HG02678 (cell line): ENCODE measurements at regions not wholly inside any gene's neighbourhood (a gene's known extent, or its start where the extent isn't known, plus 50 kb on each side); places are given as distances from the start of the nearest gene placed in this dataset.
"Not testable (repeated sequence)": the region's sequence is repeated elsewhere in the genome, so short reads cannot be mapped to it uniquely, and the experiment has no call there.

Experiments used
- ATAC-seq: cut with Tn5 transposase; IDR thresholded peaks from one replicate; pipeline ENCODE4 v1.9.1; 2021; ENCODE audit warnings: mild to moderate bottlenecking, moderate library complexity; ENCODE audit not compliant: unreplicated experiment

DNA sequence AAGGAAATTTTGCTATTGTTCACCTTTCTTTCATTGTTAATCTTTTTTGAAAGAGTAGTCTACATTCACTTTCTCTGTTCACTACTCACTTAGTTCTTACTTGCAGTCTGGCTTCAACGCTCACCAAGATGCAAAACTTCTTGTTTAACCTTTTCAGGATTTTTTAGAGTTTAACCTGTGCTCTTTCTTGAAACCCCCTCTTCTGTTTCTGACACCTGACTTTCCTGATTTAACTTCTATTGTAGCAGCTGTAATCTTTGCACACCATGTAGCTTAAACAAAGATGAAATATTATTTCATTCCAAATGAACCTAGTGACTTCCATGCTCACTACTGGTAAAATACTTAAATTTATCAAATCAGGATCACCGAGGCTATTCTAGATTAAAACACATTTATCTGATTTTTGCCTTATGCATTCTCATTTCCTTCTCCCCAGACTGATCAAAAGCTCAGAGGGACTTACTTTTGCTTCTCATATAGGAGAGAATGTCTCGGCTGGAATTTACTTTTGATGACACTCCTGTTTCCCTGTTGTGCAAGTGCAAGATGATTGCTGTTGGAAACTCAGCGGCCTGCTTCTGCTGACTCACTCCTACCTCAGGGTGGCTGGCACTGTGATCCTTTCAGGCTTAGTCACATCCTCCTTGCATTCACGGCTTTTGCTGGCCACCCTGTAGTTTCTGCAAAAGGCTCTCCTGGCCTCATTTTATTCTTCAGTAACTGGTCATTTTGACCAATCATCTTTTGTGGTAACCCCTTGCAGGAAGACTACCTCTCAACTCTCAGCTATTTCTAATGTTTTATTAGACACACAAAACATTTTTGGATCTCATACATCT, 109.3 kb upstream of the IFNE start:
- no peak for ATAC-seq

DNA sequence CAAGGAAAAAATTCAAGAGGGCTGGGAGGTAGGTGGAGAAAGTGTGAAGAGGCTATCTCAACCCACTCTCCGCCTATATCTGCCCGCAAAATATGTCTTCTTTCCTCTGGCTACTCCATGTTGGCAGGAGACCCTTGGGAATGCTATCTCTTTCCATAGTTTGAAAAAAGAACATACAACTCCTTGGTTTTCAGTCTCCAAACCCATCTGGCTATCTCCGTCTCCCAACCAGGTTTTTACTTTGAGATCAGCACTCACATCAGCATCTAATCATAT, 109.9 kb upstream of the IFNE start:
- no peak for ATAC-seq

DNA sequence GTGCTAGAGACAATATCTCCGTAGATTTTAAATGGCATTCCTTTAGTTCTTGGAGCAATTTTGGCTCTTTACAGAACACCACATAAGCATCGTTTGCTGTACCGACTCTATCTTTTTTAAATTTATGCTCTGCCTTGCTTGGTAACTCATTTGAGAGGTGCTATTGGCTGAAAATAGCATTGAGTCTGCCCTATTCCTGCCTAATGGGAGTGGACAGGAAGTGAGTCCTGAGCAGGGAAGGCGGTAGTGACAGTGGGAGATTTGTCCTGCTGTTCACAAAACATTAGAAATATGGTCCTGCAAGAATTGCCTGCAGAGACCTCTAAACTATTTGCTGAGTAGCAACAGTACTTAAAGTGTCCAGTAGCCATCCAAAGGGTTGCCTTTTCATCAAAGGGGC, 115.2 kb upstream of the IFNE start:
- no peak for ATAC-seq

DNA sequence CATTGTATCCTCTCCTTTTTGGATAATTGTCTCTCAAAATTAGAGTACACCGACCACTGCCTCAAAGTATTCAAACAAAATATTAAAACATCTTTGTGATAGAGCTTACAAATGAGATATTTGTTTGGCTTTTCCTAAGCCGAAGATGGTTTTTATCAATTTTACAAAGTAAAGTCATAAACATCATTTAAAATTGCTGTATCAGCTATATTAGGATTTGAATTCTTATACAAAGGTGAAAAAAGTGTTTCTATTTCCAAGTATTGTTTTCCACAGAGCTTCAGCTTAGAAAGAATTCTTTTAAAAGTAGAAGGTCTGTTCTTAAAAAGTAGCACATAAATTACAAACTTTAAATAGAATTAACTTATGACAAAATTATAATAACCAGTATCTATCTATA, 116.6 kb upstream of the IFNE start:
- no peak for ATAC-seq

DNA sequence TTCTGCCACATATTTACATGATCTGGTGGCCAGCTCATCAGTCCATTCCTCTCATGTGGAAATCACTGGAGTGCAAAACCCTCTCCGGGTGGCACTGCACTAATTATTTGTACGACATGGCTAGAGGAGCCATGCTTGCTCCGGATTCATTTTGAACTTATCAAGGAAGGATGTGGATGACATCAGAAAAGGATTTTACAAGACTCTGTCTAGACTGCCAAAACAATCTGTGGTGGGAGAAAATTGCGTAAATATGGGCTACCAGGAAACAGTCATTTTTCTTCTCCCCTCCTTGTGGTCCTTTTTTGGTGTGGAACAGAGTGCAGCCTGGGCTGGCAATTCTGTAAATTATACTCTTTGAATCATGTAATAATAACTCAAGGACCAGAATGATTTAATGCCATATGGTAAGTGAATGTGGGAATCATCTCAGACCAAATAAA, 123.4 kb upstream of the IFNE start:
- no peak for ATAC-seq

DNA sequence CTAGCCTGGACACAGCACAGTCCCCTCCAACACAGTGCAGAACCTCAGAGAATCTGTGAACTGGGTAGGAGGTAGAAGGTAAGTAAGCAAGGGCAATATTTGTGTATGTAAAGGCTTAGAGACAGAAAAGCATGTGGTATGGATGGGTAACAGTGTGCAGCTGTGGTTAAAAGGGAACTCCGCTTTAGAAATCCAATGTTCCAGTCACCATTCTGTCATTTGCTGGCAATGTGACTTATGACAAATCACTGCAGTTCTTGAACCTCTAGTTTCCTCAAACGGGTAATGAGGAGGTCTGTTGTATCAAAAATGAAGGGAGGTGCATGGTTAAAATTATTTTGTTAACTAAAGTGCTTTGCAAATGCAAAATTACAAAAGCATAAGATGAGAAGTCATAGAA, 125.5 kb upstream of the IFNE start:
- no peak for ATAC-seq

DNA sequence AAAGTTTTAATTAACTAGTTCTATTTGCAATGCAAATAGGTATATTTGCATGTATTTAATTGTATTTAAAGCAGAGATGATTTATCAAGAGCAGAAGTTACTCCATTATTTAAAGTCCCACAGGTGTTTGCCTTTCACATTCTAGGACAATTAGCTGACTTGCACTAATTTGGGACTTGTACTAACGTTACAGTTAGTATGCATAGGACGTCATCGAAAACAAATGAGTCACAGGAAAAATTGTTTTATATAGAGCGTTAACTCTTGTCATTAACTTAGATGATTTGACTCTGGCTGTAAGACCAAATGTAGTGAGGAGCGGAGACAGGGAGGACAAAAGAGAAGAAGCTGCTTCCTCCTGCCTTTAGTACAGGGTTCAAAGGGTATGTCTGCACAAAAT, 126.1 kb upstream of the IFNE start:
- no peak for ATAC-seq

DNA sequence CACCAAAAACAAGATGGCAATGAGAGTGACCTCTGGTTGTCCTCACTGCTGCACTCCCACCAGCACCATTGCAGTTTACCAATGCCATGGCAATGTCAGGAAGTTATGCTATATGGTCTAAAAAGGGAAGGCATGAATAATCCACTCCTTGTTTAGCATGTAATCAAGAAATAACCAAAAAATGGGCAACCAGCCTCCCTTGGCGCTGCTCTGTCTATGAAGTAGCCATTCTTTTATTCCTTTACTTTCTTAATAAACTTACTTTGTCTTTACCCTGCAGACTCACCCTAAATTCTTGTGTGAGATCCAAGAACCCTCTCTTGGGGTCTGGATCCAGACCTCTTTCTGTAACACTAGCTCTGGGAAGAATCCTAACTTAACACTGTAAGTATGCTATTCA, 127.4 kb upstream of the IFNE start:
- no peak for ATAC-seq

DNA sequence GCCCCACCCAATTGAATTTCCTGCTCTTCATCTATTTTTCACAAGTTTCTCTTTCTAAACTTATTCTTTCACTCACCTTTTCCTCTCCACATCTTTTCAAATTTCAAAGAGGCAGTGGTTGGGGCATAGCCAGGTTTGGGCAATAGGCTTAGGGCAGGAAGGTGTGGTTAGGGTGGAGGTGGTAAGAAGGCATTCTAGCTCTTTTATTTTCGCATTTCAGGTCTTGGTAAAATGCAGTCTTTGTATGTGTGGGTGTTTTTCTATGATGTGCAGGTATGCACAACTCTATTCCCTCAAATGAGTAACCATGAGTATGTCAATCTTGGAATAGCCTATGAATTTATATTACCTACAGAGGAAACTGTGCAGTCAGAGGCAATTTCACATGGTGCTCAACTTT, 129.8 kb upstream of the IFNE start:
- ATAC-seq = no peak

DNA sequence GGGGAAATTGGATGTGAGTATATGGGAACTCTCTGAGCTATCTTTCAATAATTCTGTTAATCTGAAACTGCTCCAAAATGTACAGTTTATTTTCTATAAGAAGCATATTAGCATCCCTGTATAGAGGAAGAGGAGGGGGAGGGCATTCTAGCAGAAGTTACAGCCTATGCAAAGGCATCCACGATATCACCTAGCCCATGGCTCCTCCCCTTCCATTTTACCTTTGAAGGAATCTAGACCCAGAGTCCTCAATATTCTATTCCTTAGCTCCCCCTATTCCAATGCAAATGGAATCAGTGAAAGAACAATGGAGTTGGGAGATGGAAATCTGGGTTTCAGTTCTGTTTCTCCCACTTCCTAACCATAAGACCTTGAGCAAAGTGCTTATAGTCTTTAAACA, 132.9 kb upstream of the IFNE start:
- no peak for ATAC-seq

DNA sequence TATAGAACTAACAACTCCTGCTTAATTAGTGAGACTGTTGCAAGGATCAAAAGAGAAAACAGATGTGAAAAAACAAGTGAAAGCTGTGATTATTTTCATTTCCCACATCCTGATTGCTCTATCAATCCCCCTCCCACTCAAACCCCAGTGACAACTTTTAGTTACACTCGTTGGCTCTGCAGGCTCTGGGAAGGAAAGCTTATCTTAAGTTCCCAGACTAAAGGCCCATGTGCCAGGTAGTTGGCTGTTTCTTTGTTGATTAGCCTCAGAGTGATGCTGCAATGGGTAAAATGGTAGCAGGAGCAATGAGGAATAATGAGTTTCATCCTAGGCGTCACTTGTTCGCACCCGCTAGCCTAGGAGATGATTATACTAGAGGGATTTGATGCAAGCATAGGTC, 133.3 kb upstream of the IFNE start:
- ATAC-seq = no peak

DNA sequence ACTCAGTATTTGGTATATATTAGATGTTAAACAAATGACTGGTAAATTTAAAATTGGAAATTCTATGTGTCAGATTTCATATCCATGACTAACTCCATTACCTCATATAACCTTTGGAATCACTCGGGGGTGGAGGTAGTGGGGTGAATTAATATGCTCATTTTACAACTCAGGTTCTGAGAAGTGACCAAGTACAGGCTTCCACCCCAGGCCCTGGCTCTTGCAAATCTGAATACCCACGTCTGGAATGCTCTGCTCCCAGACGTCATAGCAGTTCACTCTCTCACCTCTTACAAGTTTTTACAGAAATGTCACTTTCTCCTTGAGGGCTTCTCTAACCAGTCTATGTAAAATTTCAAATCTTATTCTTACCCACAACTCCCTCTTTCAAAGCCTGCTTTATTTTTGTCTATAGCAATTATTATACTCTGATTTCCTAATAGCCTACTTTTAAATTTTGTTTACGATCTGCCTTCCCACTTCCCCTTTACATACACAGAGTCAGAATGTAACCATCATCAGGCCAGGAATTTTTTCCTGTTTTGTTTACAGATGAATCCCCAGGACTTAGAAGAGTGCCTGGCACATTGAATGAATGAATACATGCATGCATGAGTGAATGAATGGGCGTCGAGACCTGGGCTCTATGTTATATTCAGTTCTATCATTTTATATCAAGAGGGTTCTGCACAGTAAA, 134.1 kb upstream of the IFNE start:
- ATAC-seq = no peak

DNA sequence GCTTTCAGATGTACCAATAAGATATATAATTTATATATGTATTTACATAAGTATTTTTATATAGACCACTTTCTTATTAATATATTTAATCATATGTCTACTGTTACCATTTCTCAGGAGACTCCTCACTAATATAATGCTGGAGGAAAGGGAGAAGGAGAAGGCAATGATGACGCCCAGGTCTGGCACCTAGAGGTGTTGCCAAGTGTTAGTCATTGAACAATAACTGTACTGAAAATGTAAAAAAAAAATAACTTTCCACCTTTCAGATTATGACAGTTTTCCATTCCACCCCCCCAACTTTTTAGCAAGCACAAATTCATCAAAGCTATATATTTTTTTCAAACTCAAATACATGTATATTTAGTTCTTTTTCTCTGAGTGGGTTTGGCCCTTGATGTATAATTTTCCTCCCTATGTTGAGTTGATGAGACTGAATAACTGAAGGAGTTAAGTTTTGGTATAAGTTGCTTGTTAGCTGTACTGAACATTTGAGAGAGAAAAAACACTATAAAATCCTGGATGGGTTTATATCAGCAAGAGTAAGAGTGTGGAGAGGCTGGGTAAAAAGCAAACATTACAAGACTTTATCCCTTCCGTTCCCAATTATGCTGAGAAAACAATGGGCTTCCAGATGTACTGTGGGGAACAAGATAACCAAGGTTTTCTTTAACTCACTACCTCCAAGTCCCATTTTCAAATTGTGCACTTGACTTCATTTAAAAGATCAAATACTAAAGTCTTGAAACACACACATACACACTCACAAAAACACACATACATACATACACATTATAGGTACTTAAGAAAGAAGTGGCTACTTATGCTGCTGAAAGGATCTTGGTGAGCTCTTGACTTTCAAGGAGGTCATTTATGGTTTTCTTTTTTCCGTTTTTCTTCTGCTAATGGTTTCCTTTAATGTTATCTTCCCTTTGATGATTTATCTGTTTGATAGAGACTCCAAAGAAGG, 142.8 kb upstream of the IFNE start:
- no peak for ATAC-seq

DNA sequence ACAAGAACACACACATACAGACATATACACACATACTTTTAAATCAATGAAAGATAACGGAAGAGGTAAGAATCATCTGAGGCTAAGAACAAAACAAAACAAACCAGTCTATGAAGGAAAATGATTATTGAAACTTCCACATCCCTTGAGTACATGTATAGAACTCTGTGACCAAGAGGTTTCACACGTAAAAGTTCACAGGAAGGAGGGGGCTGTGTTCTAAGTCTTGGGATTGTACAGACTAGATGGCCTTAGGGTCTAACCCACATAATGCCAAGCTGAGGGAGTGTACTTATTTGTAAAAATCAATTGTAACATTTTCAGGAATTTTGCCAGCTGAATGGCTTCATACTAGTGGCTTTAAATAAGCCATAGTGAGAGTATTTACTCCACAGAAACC, 144.4 kb upstream of the IFNE start:
- no peak for ATAC-seq

DNA sequence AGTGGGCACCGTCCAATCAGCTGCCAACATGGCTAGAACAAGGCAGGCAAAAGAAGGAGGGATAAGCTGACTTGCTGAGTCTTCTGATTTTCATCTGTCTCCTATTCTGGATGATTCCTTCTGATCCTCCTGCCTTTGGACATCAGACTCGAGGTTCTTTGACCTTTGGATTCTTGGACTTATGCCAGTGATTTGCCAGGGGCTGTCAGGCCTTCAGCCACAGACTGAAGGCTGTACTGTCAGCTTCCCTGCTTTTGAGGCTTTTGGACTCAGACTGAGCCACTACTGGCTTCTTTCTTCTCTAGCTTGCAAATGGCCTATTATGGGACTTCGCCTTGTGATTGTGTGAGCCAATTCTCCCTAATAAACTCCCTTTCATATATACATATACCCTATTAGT, 146.8 kb upstream of the IFNE start:
- not testable (repeated sequence) for ATAC-seq

DNA sequence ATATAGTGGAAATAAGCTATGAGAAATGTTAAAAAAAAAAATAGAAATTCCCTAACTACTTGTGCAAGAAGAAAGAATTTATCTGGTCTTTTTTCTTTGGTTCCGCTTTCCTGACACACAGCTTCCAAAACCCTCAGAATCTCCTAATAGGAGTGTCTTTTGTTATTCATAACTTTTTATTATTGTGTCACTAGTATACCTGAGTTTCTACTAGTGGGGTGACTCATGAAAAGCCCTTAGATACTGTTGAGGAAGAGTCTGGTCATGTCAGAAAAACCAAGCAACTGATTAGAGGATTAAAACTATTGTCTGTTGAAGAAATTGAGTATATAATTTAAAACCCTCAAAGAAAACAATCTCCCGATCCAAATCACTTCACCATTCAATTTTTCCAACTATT, 152.8 kb upstream of the IFNE start:
- no peak for ATAC-seq

DNA sequence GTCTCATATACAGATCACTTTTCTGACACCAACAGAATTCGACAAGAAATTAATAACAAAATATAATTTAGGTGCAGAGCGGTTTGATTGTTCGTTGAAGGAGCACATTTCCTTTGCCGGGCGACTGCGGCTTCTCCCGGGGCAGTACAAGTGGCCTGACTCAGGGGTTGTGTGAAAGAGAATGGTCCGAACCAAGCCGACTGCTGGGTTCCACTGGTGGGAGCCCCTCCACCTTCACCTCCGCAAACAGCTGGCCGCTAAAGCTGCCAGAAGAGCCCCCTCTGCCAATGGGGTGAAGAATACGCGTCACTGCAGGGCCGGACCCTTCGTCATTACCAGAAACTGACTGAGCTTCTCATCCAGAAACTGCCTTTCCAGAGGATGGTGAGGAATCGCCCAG, 156.0 kb upstream of the IFNE start:
- no peak for ATAC-seq

DNA sequence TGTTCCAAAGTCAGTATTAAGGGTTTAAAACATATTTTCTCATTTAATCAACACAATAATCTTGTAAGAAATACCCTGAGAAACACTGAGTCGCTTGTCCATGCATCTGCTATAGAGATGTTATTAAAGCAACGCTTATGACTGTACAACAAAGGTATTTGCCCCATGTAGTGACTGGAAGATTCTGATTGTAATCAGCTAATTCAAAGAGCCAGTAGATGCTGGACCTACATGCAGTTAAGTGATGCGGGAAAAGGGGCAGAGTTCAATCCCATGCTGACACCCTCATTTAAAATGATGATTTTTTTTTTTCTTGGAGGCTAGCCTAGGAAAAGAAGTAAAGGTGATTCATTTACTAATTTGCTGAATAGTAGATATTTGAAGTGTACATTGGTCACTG, 149.3 kb upstream of the MTAP start:
- ATAC-seq = no peak

DNA sequence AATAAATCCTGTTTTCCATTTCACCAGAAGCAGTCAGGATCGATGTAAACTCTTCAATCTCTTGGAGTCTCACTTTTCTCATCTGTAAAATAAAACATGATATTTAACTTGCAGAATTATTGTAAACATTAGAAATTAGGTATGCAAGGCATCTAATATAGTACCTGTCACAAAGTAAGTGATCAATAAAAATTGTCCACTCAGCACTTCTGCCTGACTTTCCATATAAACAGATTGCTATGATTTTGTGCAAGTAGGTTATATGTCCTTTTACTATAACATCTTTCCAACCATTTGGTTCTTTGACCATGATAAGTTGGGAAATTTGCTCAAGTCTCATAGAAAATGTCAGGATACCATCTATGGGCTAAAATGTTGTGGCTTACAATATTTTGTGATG, 148.8 kb upstream of the MTAP start:
- no peak for ATAC-seq

DNA sequence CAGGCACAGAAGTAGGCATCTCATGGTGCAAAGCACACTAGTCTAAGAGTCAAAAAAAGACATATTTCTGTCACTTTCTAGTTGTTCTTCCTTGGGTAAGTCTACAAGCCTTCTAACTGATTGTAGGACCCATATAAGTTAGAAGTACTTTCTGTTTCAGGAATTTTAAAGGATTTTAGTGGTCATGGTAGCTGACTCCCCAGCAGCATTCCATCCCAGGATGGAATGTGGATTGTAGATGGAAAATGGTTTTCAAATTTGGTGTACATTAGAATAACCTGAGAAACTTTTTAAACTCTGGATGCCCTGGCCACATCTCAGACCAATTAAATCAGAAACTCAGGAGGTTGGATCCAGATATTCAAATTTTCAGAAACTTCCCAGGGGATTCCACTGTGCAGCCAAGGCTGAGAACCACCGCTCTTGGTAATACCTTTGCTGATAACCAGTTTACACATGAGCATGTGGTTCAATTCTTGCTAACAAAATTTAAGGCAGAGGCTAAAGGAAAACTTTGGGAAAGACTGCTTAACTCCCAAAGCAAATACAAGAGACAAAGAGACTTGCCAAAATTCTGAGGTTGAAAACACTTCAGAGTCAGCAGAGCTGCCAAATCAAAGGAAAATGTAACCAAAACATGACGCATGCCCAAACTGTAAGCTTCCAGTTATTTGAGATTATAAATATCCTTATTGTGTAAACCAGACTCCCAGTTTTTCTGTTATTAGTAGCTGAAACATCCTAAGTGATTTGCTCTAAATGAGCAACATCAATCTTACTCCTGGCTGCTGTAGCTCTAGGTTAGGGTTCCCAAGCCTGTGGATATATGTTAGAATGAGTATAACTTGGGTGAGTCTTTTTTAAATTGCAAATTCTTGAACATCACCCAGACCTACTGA, 145.4 kb upstream of the MTAP start:
- ATAC-seq = no peak
